PC-9 (cell line): ENCODE measurements at regions not wholly inside any gene's neighbourhood (a gene's known extent, or its start where the extent isn't known, plus 50 kb on each side); places are given as distances from the start of the nearest gene placed in this dataset.

Experiments
- BruUV-seq: library from RNA; stranded (reverse); fragments of 400-500 nt; replicated peaks from 2 replicates; lab custom pipeline; 2021; lab: Mats Ljungman, UMichigan
- CTCF ChIA-PET: fragments of 300-600 bp; sonication (Branson Sonifier 250); formaldehyde crosslinking; loops from one replicate; lab custom pipeline; 2022; ENCODE audit warnings: antibody characterized with exemption; lab: Charles Lee
- POLR2A ChIA-PET: fragments of 300-600 bp; sonication (Branson Sonifier 250); formaldehyde crosslinking; loops from one replicate; lab custom pipeline; 2022; ENCODE audit warnings: antibody characterized with exemption; ENCODE audit not compliant: unreplicated experiment; lab: Charles Lee
- DNase-seq, 2 experiments: peaks; one replicate each; pipeline versions ENCODE4 v3.0.0 to v3.0.0-alpha.2; 2015 to 2022; ENCODE audit warnings: mixed read lengths in 1 of 2
- H2AFZ ChIP-seq: fragments of 200-600 bp; sonication (generic); 2 replicates; pipeline ENCODE4 v1.8.1; 2017; ENCODE audit warnings: antibody characterized with exemption
- H3F3A ChIP-seq: fragments of 200-600 bp; sonication (generic); 2 replicates; pipeline ENCODE4 v1.8.1; 2017; ENCODE audit warnings: antibody characterized with exemption, mild to moderate bottlenecking, low read depth; ENCODE audit not compliant: insufficient read depth
- H3K27ac ChIP-seq: fragments of 200-600 bp; sonication (generic); 2 replicates; pipeline ENCODE4 v1.6.1; 2016; ENCODE audit warnings: mixed run types
- H3K27me3 ChIP-seq: fragments of 200-600 bp; sonication (generic); 2 replicates; pipeline ENCODE4 v1.6.1; 2016; ENCODE audit warnings: low read depth, mixed run types; ENCODE audit not compliant: insufficient read depth
- H3K36me3 ChIP-seq: fragments of 200-600 bp; sonication (generic); 2 replicates; pipeline ENCODE4 v1.6.1; 2016; ENCODE audit warnings: low read depth, mixed run types
- H3K4me1 ChIP-seq: fragments of 200-600 bp; sonication (generic); replicated peaks from 2 replicates; pipeline ENCODE4 v1.6.1; 2016; ENCODE audit warnings: mixed run types; ENCODE audit not compliant: insufficient read depth
- H3K4me2 ChIP-seq: fragments of 200-600 bp; sonication (generic); 2 replicates; pipeline ENCODE4 v1.6.1; 2017; ENCODE audit warnings: mixed run types
- H3K4me3 ChIP-seq: fragments of 200-600 bp; sonication (generic); 2 replicates; pipeline ENCODE4 v1.6.1; 2016; ENCODE audit warnings: mixed run types
- H3K79me2 ChIP-seq: fragments of 200-600 bp; sonication (generic); 2 replicates; pipeline ENCODE4 v1.6.1; 2017; ENCODE audit warnings: low read depth, mixed run types
- H3K9me2 ChIP-seq: fragments of 200-600 bp; sonication (generic); 2 replicates; pipeline ENCODE4 v1.8.1; 2017; ENCODE audit warnings: mild to moderate bottlenecking; ENCODE audit not compliant: insufficient read depth
- H3K9me3 ChIP-seq: fragments of 200-600 bp; sonication (generic); 2 replicates; pipeline ENCODE4 v1.8.1; 2016; ENCODE audit warnings: low read depth; ENCODE audit not compliant: insufficient read depth
- H4K20me1 ChIP-seq: fragments of 200-600 bp; sonication (generic); 2 replicates; pipeline ENCODE4 v1.8.1; 2017; ENCODE audit not compliant: insufficient read depth
- EZH2 ChIP-seq: fragments of 200-600 bp; sonication (generic); IDR thresholded peaks from 2 replicates; pipeline ENCODE4 v1.8.0; 2017; ENCODE audit warnings: antibody characterized with exemption, low read depth
- intact Hi-C: fragments of 100-400 bp; cut with micrococcal nuclease; formaldehyde crosslinking; loops from one replicate; pipeline ENCODE4 v1.10.0; 2022; ENCODE audit not compliant: unreplicated experiment
- TF ChIP-seq, protein P1 (sequence below): fragments of 200-600 bp; sonication (generic); conservative IDR thresholded peaks from 2 replicates; pipeline ENCODE4 v1.6.1; 2017; ENCODE audit warnings: mixed run types, antibody characterized with exemption, mild to moderate bottlenecking, moderate library complexity

DNA sequence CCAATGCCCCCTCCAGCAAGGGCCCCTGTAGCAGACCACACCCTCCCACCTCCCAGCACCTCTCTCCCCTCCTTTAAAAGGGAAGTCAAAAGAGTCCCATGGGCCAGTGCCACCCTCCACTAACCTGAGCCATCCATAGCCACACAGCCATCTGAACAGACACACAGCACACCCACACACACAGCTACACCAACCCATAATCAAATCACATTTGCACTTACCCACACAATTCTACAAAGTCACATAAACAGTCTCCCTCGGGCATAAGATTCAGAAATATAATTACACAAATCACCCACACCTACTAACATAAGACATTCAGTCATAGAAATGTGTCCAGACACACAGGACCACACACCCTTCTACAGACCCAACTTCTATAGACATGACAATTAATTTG lies 96.3 kb downstream of the HIF1AN start:
- Histone ChIP-seq H3K27ac (no peak overlapping the region), H3K9me2 (no peaks in the 10 kb centered on the region), H3K4me3 (no peak overlapping the region), H2AFZ (no peak overlapping the region), H3K36me3 (no peaks in the 10 kb centered on the region), H3K4me1 (no peaks in the 10 kb centered on the region), H3F3A (no peaks in the 10 kb centered on the region), H3K27me3 (peaks cover 67% of the 10 kb centered on the region), H3K9me3 (no peaks in the 10 kb centered on the region), H3K4me2 (no peak overlapping the region), H4K20me1 (no peaks in the 10 kb centered on the region), H3K79me2 (no peaks in the 10 kb centered on the region)
- ChIA-PET POLR2A (no interaction called here), CTCF (no interaction called here)
- intact Hi-C loops: no loop called here
- BruUV-seq: no TSS peak
- TF ChIP-seq, protein P1, sequence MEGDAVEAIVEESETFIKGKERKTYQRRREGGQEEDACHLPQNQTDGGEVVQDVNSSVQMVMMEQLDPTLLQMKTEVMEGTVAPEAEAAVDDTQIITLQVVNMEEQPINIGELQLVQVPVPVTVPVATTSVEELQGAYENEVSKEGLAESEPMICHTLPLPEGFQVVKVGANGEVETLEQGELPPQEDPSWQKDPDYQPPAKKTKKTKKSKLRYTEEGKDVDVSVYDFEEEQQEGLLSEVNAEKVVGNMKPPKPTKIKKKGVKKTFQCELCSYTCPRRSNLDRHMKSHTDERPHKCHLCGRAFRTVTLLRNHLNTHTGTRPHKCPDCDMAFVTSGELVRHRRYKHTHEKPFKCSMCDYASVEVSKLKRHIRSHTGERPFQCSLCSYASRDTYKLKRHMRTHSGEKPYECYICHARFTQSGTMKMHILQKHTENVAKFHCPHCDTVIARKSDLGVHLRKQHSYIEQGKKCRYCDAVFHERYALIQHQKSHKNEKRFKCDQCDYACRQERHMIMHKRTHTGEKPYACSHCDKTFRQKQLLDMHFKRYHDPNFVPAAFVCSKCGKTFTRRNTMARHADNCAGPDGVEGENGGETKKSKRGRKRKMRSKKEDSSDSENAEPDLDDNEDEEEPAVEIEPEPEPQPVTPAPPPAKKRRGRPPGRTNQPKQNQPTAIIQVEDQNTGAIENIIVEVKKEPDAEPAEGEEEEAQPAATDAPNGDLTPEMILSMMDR: no peak
- TF ChIP-seq EZH2: no peak
- DNase-seq: no peak

DNA sequence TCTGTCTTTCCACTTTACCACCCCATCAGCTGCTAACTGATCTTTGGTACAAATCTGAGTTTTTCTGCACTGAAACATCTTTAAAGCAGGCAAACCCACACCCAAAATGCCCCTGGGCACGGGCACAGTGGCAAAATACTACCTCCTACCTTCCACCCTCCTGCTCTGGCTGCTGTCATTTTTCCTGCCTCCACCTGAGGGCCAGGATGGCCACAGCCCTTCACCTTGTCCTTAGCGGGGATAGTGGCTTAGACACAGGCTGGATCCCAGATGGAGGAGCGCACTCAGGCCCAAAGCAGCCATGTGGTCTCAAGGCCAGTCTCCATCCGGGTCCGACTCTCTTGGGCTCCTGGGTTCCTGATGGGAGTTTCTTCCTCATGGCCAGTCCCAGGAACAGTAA lies 98.3 kb downstream of the HIF1AN start:
- no peaks in the 10 kb centered on the region for H4K20me1 ChIP-seq
- H3F3A ChIP-seq: no peaks in the 10 kb centered on the region
- H3K27me3 ChIP-seq: peaks cover 68% of the 10 kb centered on the region
- no peaks in the 10 kb centered on the region for H3K36me3 ChIP-seq
- H3K27ac ChIP-seq: no peak overlapping the region
- H2AFZ ChIP-seq: no peak overlapping the region
- H3K4me1 ChIP-seq: no peaks in the 10 kb centered on the region
- DNase-seq: no peak
- H3K9me3 ChIP-seq: no peaks in the 10 kb centered on the region
- TF ChIP-seq, protein P1: no peak
- no peak for TF ChIP-seq EZH2
- CTCF ChIA-PET: no interaction called here
- no peak overlapping the region for H3K4me2 ChIP-seq
- intact Hi-C loops: no loop called here
- no peak overlapping the region for H3K4me3 ChIP-seq
- H3K79me2 ChIP-seq: no peaks in the 10 kb centered on the region
- no peaks in the 10 kb centered on the region for H3K9me2 ChIP-seq
- POLR2A ChIA-PET: no interaction called here
- no TSS peak for BruUV-seq

DNA sequence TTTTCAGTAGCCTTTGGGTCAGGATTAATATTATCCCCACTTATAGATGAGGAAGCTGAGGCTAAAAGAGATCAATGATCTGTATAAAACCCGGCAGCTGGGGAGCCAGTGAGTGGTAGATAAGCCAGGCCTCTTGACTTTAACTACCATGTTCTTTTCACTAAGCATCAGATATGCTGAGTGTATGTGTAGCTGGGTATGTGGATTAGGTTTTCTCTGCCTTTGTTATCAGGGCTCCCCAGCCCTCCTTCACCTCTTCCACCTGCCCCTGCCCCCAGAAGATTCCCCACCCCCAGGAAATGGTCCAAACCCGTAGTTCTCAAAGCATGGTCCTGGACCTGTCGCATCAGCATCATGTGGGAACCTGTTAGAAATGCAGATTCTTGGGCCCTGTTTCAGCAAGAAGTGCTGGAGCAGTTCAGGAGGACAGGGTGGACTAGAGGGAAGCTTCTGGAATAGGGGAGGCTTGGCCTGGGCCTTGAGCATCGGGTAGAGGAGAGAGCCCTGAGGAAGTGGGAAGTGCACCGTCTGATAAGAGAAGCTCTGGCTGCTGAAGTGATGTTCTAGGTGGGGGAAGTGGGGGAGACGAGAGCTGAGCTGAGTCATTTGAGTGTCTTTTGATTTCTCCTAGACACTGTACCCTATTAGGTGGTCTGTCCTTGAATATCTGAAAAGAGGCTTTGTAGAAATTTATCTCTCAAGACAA lies 101.3 kb downstream of the HIF1AN start:
- ChIA-PET CTCF (no interaction called here), POLR2A (no interaction called here)
- Histone ChIP-seq H3K36me3 (no peaks in the 10 kb centered on the region), H4K20me1 (no peaks in the 10 kb centered on the region), H3F3A (no peaks in the 10 kb centered on the region), H3K9me2 (no peaks in the 10 kb centered on the region), H3K4me1 (no peaks in the 10 kb centered on the region), H3K9me3 (no peaks in the 10 kb centered on the region), H3K27me3 (peaks cover 76% of the 10 kb centered on the region), H2AFZ (no peak overlapping the region), H3K4me2 (no peak overlapping the region), H3K79me2 (no peaks in the 10 kb centered on the region), H3K4me3 (no peak overlapping the region), H3K27ac (no peak overlapping the region)
- TF ChIP-seq, protein P1: no peak
- TF ChIP-seq EZH2: no peak
- BruUV-seq: no TSS peak
- no peak for DNase-seq
- intact Hi-C loops: no loop called here
